ENCODE measurements at regions not wholly inside any gene's neighbourhood (a gene's known extent, or its start where the extent isn't known, plus 50 kb on each side); places are given as distances from the start of the nearest gene placed in this dataset.

- POLR2A ChIA-PET = no interaction called here
- Histone ChIP-seq H3K36me3 (ENCODE audit: control insufficient read depth in 4 of 4, insufficient read depth in 4 of 4, low read length in 3 of 4) (no peaks in the 10 kb centered on the region), H3K27me3 (replicated peaks in 2 of 5; ENCODE audit: control insufficient read depth in 4 of 5, insufficient read depth in 5 of 5, low read length in 4 of 5) (no peaks in the 10 kb centered on the region), H3K4me1 (ENCODE audit: control extremely low read depth in 1 of 4, control insufficient read depth in 4 of 4, insufficient read depth in 4 of 4, low read length in 3 of 4) (peaks cover 2 to 32% (median 29%) of the 10 kb centered on the region in 4 experiments), H3K4me3 (ENCODE audit: control insufficient read depth in 1 of 7, extremely low read depth in 1 of 7, insufficient read depth in 4 of 7, low read depth in 2 of 7, low read length in 6 of 7) (no peak overlapping the region), H3K9me3 (ENCODE audit: control extremely low read depth in 1 of 5, control insufficient read depth in 4 of 5, insufficient read depth in 2 of 5, low read depth in 1 of 5, low read length in 4 of 5) (peaks cover 0 to 1% (median 0%) of the 10 kb centered on the region in 5 experiments), H3K27ac (ENCODE audit: insufficient read depth in 1 of 2, low read depth in 1 of 2, low read length in 2 of 2, poor library complexity in 1 of 2, severe bottlenecking in 2 of 2) (no peak overlapping the region)
- no CpG with 5 or more reads among the region's 3 CpGs for WGBS (ENCODE audit: insufficient coverage)
- no peak for DNase-seq
- CTCF ChIA-PET = interaction anchor here (1.3 kb wide), 1 partner anchor 13 kb away, joined by 3 read pairs; no protein-coding TSS in a partner anchor
Measured at GRCh38 chr3:46133285-46133684, 74.8 kb downstream of the CCR1 start.

GRCh38 chr3:46132565-46132964 is 75.5 kb downstream of the CCR1 start:
- no peaks in the 10 kb centered on the region for H3K27me3 ChIP-seq (replicated peaks in 2 of 5; ENCODE audit: control insufficient read depth in 4 of 5, insufficient read depth in 5 of 5, low read length in 4 of 5)
- H3K27ac ChIP-seq (ENCODE audit: insufficient read depth in 1 of 2, low read depth in 1 of 2, low read length in 2 of 2, poor library complexity in 1 of 2, severe bottlenecking in 2 of 2) = no peak overlapping the region
- ChIA-PET POLR2A (no interaction called here), CTCF (interaction anchor here (0.8 to 1.3 kb wide), 3 partner anchors 12 to 40 kb away, joined by 3 read pairs; no protein-coding TSS in a partner anchor)
- peaks cover 0 to 1% (median 0%) of the 10 kb centered on the region in 5 experiments for H3K9me3 ChIP-seq (ENCODE audit: control extremely low read depth in 1 of 5, control insufficient read depth in 4 of 5, insufficient read depth in 2 of 5, low read depth in 1 of 5, low read length in 4 of 5)
- peaks cover 2 to 34% (median 30%) of the 10 kb centered on the region in 4 experiments for H3K4me1 ChIP-seq (ENCODE audit: control extremely low read depth in 1 of 4, control insufficient read depth in 4 of 4, insufficient read depth in 4 of 4, low read length in 3 of 4)
- DNase-seq = no peak
- 86% methylated on average over 1 of the region's 4 CpGs for WGBS (ENCODE audit: insufficient coverage)
- H3K4me3 ChIP-seq (ENCODE audit: control insufficient read depth in 1 of 7, extremely low read depth in 1 of 7, insufficient read depth in 4 of 7, low read depth in 2 of 7, low read length in 6 of 7) = no peak overlapping the region
- no peaks in the 10 kb centered on the region for H3K36me3 ChIP-seq (ENCODE audit: control insufficient read depth in 4 of 4, insufficient read depth in 4 of 4, low read length in 3 of 4)

GRCh38 chr3:46131884-46132450 is 76.1 kb downstream of the CCR1 start:
- POLR2A ChIA-PET = no interaction called here
- 95% methylated on average over 8 of the region's 8 CpGs for whole genome bisulfite sequencing (ENCODE audit: insufficient coverage)
- no peaks in the 10 kb centered on the region for H3K27me3 ChIP-seq (replicated peaks in 2 of 5; ENCODE audit: control insufficient read depth in 4 of 5, insufficient read depth in 5 of 5, low read length in 4 of 5)
- H3K4me1 ChIP-seq (ENCODE audit: control extremely low read depth in 1 of 4, control insufficient read depth in 4 of 4, insufficient read depth in 4 of 4, low read length in 3 of 4) = peaks cover 2 to 37% (median 31%) of the 10 kb centered on the region in 4 experiments
- peaks cover 0 to 1% (median 0%) of the 10 kb centered on the region in 5 experiments for H3K9me3 ChIP-seq (ENCODE audit: control extremely low read depth in 1 of 5, control insufficient read depth in 4 of 5, insufficient read depth in 2 of 5, low read depth in 1 of 5, low read length in 4 of 5)
- CTCF ChIA-PET = interaction anchor here (0.8 to 1.3 kb wide), 3 partner anchors 12 to 39 kb away, joined by 3 read pairs; no protein-coding TSS in a partner anchor
- peak overlapping the region in 1 of 7 experiments; percentile 10 for H3K4me3 ChIP-seq (ENCODE audit: control insufficient read depth in 1 of 7, extremely low read depth in 1 of 7, insufficient read depth in 4 of 7, low read depth in 2 of 7, low read length in 6 of 7)
- no peak for DNase-seq
- no peak overlapping the region for H3K27ac ChIP-seq (ENCODE audit: insufficient read depth in 1 of 2, low read depth in 1 of 2, low read length in 2 of 2, poor library complexity in 1 of 2, severe bottlenecking in 2 of 2)
- H3K36me3 ChIP-seq (ENCODE audit: control insufficient read depth in 4 of 4, insufficient read depth in 4 of 4, low read length in 3 of 4) = no peaks in the 10 kb centered on the region

GRCh38 chr3:46130631-46131310 is 77.3 kb downstream of the CCR1 start:
- H3K27me3 ChIP-seq (replicated peaks in 2 of 5; ENCODE audit: control insufficient read depth in 4 of 5, insufficient read depth in 5 of 5, low read length in 4 of 5) = no peaks in the 10 kb centered on the region
- POLR2A ChIA-PET = no interaction called here
- H3K27ac ChIP-seq (ENCODE audit: insufficient read depth in 1 of 2, low read depth in 1 of 2, low read length in 2 of 2, poor library complexity in 1 of 2, severe bottlenecking in 2 of 2) = no peak overlapping the region
- H3K4me3 ChIP-seq (ENCODE audit: control insufficient read depth in 1 of 7, extremely low read depth in 1 of 7, insufficient read depth in 4 of 7, low read depth in 2 of 7, low read length in 6 of 7) = peak overlapping the region in 2 of 7 experiments; percentile 26 to 27
- 65% methylated on average over 5 of the region's 7 CpGs for WGBS (ENCODE audit: insufficient coverage)
- H3K9me3 ChIP-seq (ENCODE audit: control extremely low read depth in 1 of 5, control insufficient read depth in 4 of 5, insufficient read depth in 2 of 5, low read depth in 1 of 5, low read length in 4 of 5) = no peaks in the 10 kb centered on the region
- CTCF ChIA-PET = no interaction called here
- peaks cover 2 to 37% (median 31%) of the 10 kb centered on the region in 4 experiments for H3K4me1 ChIP-seq (ENCODE audit: control extremely low read depth in 1 of 4, control insufficient read depth in 4 of 4, insufficient read depth in 4 of 4, low read length in 3 of 4)
- DNase-seq = peak; percentile 23 to 71 (median 63)
- H3K36me3 ChIP-seq (ENCODE audit: control insufficient read depth in 4 of 4, insufficient read depth in 4 of 4, low read length in 3 of 4) = no peaks in the 10 kb centered on the region

- no peak overlapping the region for H3K27ac ChIP-seq (ENCODE audit: insufficient read depth in 1 of 2, low read depth in 1 of 2, low read length in 2 of 2, poor library complexity in 1 of 2, severe bottlenecking in 2 of 2)
- WGBS (ENCODE audit: insufficient coverage) = 82% methylated on average over 2 of the region's 3 CpGs
- H3K4me3 ChIP-seq (ENCODE audit: control insufficient read depth in 1 of 7, extremely low read depth in 1 of 7, insufficient read depth in 4 of 7, low read depth in 2 of 7, low read length in 6 of 7) = peak overlapping the region in 1 of 7 experiments; percentile 27
- POLR2A ChIA-PET = no interaction called here
- DNase-seq = no peak
- H3K4me1 ChIP-seq (ENCODE audit: control extremely low read depth in 1 of 4, control insufficient read depth in 4 of 4, insufficient read depth in 4 of 4, low read length in 3 of 4) = peaks cover 2 to 33% (median 29%) of the 10 kb centered on the region in 4 experiments
- no peaks in the 10 kb centered on the region for H3K27me3 ChIP-seq (replicated peaks in 2 of 5; ENCODE audit: control insufficient read depth in 4 of 5, insufficient read depth in 5 of 5, low read length in 4 of 5)
- CTCF ChIA-PET = interaction anchor here (0.9 to 1.8 kb wide), 3 partner anchors 10 to 86 kb away, joined by 3 to 5 read pairs (median 3); no protein-coding TSS in a partner anchor
- H3K9me3 ChIP-seq (ENCODE audit: control extremely low read depth in 1 of 5, control insufficient read depth in 4 of 5, insufficient read depth in 2 of 5, low read depth in 1 of 5, low read length in 4 of 5) = no peaks in the 10 kb centered on the region
- H3K36me3 ChIP-seq (ENCODE audit: control insufficient read depth in 4 of 4, insufficient read depth in 4 of 4, low read length in 3 of 4) = no peaks in the 10 kb centered on the region
Measured at GRCh38 chr3:46129588-46130272, 78.4 kb downstream of the CCR1 start.

GRCh38 chr3:46127503-46127902 is 80.6 kb downstream of the CCR1 start:
- H3K27ac ChIP-seq (ENCODE audit: insufficient read depth in 1 of 2, low read depth in 1 of 2, low read length in 2 of 2, poor library complexity in 1 of 2, severe bottlenecking in 2 of 2) = no peak overlapping the region
- DNase-seq = no peak
- no peaks in the 10 kb centered on the region for H3K36me3 ChIP-seq (ENCODE audit: control insufficient read depth in 4 of 4, insufficient read depth in 4 of 4, low read length in 3 of 4)
- no peaks in the 10 kb centered on the region for H3K9me3 ChIP-seq (ENCODE audit: control extremely low read depth in 1 of 5, control insufficient read depth in 4 of 5, insufficient read depth in 2 of 5, low read depth in 1 of 5, low read length in 4 of 5)
- H3K27me3 ChIP-seq (replicated peaks in 2 of 5; ENCODE audit: control insufficient read depth in 4 of 5, insufficient read depth in 5 of 5, low read length in 4 of 5) = no peaks in the 10 kb centered on the region
- peaks cover 2 to 37% (median 29%) of the 10 kb centered on the region in 4 experiments for H3K4me1 ChIP-seq (ENCODE audit: control extremely low read depth in 1 of 4, control insufficient read depth in 4 of 4, insufficient read depth in 4 of 4, low read length in 3 of 4)
- WGBS (ENCODE audit: insufficient coverage) = 100% methylated on average over 1 of the region's 1 CpG
- ChIA-PET CTCF (no interaction called here), POLR2A (no interaction called here)
- no peak overlapping the region for H3K4me3 ChIP-seq (ENCODE audit: control insufficient read depth in 1 of 7, extremely low read depth in 1 of 7, insufficient read depth in 4 of 7, low read depth in 2 of 7, low read length in 6 of 7)

Data from common myeloid progenitor, CD34-positive (primary cell).